ENCODE measurements at regions not wholly inside any gene's neighbourhood (a gene's known extent, or its start where the extent isn't known, plus 50 kb on each side); places are given as distances from the start of the nearest gene placed in this dataset.

DNA sequence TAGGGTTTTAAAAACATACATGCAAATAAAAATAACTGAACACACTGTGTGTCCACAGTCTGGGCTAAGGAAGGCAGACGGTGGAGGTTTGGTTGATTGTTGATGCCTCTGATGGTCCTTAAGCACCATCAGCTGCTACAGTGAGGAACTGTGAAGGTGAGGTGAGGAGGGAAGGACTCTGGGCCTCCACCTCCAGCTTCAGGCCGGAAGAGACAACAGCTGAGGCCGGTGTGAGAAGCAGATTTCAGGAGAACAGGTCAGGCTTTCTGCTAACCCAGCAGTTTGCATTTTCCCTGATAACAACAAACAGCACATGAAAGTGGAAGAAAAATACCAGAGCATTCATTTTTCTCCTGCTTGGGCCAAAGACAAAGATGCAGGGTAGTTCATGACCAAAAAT, 189.9 kb upstream of the AJAP1 start:
- H3K27ac ChIP-seq (replicated peaks): no peak overlapping the region
- no peak overlapping the region for H3K4me3 ChIP-seq
- no peaks in the 10 kb centered on the region for H3K9me3 ChIP-seq (replicated peaks)
- no peak for DNase-seq
- TF ChIP-seq, protein P1, sequence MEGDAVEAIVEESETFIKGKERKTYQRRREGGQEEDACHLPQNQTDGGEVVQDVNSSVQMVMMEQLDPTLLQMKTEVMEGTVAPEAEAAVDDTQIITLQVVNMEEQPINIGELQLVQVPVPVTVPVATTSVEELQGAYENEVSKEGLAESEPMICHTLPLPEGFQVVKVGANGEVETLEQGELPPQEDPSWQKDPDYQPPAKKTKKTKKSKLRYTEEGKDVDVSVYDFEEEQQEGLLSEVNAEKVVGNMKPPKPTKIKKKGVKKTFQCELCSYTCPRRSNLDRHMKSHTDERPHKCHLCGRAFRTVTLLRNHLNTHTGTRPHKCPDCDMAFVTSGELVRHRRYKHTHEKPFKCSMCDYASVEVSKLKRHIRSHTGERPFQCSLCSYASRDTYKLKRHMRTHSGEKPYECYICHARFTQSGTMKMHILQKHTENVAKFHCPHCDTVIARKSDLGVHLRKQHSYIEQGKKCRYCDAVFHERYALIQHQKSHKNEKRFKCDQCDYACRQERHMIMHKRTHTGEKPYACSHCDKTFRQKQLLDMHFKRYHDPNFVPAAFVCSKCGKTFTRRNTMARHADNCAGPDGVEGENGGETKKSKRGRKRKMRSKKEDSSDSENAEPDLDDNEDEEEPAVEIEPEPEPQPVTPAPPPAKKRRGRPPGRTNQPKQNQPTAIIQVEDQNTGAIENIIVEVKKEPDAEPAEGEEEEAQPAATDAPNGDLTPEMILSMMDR (IDR thresholded peaks at IDR 0.05; ENCODE audit: borderline replicate concordance): no peak
- no peaks in the 10 kb centered on the region for H3K36me3 ChIP-seq
- intact Hi-C loops (cut with micrococcal nuclease): no loop called here
- no peaks in the 10 kb centered on the region for H3K27me3 ChIP-seq (ENCODE audit: low read depth)
- H3K4me1 ChIP-seq: peaks cover 10% of the 10 kb centered on the region

DNA sequence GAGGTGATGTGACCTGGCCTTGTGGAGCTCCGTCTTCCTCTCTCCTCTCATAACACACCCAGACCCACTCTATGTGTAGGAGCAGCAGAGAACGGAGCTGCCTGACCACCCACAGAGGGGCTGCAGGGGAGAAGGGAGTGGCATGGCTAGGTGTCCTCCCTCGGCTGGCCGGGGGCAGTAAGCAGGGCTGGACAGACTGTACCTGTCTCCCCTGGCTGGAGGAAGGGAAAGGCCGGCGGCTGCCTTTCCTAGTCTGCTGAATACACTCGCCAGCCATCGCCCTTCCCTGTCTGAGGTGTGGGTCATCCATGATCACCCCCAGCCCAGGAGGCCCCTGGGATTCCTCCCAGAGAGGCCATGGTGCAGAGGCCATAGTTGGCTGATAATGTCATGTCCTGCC, 187.2 kb upstream of the AJAP1 start:
- H3K27me3 ChIP-seq (ENCODE audit: low read depth): no peaks in the 10 kb centered on the region
- TF ChIP-seq, protein P1 (IDR thresholded peaks at IDR 0.05; ENCODE audit: borderline replicate concordance): no peak
- peaks cover 10% of the 10 kb centered on the region for H3K4me1 ChIP-seq
- H3K9me3 ChIP-seq (replicated peaks): no peaks in the 10 kb centered on the region
- no peak overlapping the region for H3K4me3 ChIP-seq
- H3K36me3 ChIP-seq: no peaks in the 10 kb centered on the region
- no peak for DNase-seq
- intact Hi-C loops (cut with micrococcal nuclease): no loop called here
- no peak overlapping the region for H3K27ac ChIP-seq (replicated peaks)

DNA sequence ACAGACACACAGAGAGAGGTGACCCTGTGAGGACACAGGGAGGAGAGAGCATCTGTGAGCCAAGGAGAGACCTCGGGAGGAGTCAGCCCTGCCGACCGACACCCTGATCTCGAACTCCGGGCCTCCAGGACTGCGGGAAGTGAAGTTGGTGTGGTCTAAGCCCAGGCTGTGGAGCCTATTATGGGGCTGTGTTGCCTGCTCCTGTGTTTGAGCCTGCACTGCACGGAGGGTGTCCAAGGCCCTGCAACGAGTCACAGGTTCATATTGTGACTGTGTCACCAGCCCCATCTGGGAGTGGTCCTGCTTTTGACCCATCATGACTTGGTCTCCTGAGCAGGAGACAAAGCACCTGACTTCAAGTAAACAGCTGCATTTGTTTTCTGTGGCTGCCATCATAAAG, 186.0 kb upstream of the AJAP1 start:
- Histone ChIP-seq H3K27ac (replicated peaks) (no peak overlapping the region), H3K36me3 (no peaks in the 10 kb centered on the region), H3K27me3 (ENCODE audit: low read depth) (no peaks in the 10 kb centered on the region), H3K4me3 (no peak overlapping the region), H3K4me1 (peaks cover under 1% of the 10 kb centered on the region), H3K9me3 (replicated peaks) (no peaks in the 10 kb centered on the region)
- no peak for DNase-seq
- TF ChIP-seq, protein P1 (IDR thresholded peaks at IDR 0.05; ENCODE audit: borderline replicate concordance): no peak
- intact Hi-C loops (cut with micrococcal nuclease): no loop called here

DNA sequence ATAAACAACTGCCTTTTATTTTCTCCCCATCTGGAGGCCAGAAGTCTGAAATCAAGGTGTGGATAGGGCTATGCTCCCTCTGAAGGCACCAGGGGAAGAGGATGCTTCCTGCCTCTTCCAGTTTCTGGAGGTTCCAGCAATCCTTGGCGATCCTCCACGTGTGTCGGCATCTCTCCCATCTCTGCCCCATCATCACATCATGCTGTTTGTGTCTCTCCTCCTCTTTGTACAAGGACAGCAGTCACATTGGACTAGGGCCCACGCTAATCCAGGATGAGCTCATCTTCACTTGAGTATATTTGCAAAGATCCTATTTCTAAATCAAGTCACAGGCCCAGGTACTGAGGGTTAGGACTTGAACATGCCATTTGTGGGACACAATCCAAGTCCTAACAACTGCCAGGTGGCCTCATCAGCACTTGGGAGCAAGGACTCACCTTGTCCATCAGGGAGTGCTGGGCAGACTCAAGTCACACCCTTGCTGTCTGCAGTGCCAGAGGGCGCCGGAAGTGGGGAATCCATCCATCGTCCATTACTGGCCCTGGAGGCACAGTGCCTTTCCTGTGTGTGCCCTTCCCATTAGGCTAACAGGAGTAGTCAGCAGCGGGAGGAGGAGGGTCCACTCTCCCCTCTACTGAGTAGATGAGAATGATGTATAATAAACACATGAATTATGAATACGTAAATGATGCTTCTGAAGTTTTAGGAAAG, 185.4 kb upstream of the AJAP1 start:
- Histone ChIP-seq H3K27ac (replicated peaks) (no peak overlapping the region), H3K36me3 (no peaks in the 10 kb centered on the region), H3K9me3 (replicated peaks) (no peaks in the 10 kb centered on the region), H3K4me3 (no peak overlapping the region), H3K27me3 (ENCODE audit: low read depth) (no peaks in the 10 kb centered on the region), H3K4me1 (no peaks in the 10 kb centered on the region)
- DNase-seq: no peak
- intact Hi-C loops (cut with micrococcal nuclease): no loop called here
- TF ChIP-seq, protein P1 (IDR thresholded peaks at IDR 0.05; ENCODE audit: borderline replicate concordance): no peak

DNA sequence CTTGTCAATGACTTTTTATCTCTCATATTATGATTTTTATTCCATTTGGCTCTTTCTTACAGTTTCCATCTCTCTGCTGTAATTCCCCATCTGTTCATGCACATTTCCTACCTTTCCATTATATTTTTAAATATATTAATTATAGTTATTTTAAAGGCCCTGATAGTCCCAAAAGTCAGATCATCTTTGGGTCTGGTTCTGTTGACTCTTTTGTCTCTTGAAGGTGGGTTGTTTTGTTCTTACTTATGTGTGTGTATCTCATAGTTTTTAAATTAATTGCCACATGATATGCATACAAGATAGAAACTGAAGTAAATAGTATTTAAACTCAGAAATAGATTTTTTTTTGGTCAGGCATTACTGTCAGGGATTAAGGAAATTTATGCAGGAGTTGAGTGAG, 178.0 kb upstream of the AJAP1 start:
- Histone ChIP-seq H3K9me3 (replicated peaks) (peaks cover 33% of the 10 kb centered on the region), H3K27me3 (ENCODE audit: low read depth) (peaks cover 14% of the 10 kb centered on the region), H3K4me3 (no peak overlapping the region), H3K27ac (replicated peaks) (no peak overlapping the region), H3K36me3 (no peaks in the 10 kb centered on the region), H3K4me1 (no peaks in the 10 kb centered on the region)
- TF ChIP-seq, protein P1 (IDR thresholded peaks at IDR 0.05; ENCODE audit: borderline replicate concordance): no peak
- intact Hi-C loops (cut with micrococcal nuclease): no loop called here
- DNase-seq: no peak

Data from left ventricle myocardium inferior (tissue), 1 donor.